HFF-Myc (cell line): ENCODE measurements at regions not wholly inside any gene's neighbourhood (a gene's known extent, or its start where the extent isn't known, plus 50 kb on each side); places are given as distances from the start of the nearest gene placed in this dataset.

Experiments
- DNase-seq: peaks from one replicate; pipeline ENCODE4 v3.0.0-alpha.2; 2011; ENCODE audit warnings: low read depth; ENCODE audit errors: extremely low read depth
- H3K4me3 ChIP-seq: replicated peaks from 2 replicates; pipeline ENCODE4 v1.5.1; 2011; ENCODE audit warnings: low read depth, mild to moderate bottlenecking, control low read depth, low read length
- CTCF ChIP-seq: IDR thresholded peaks from 2 replicates; pipeline ENCODE4 v1.5.1; 2012; ENCODE audit warnings: mild to moderate bottlenecking, low read depth, low read length, control low read depth; ENCODE audit errors: missing control alignments

GRCh38 chr5:123249446-123249845, 160.4 kb downstream of the PRDM6 start:
- TF ChIP-seq CTCF: no peak
- H3K4me3 ChIP-seq: no peak overlapping the region
- no peak for DNase-seq

- TF ChIP-seq CTCF: no peak
- no peak for DNase-seq
- H3K4me3 ChIP-seq: no peak overlapping the region
Observed at GRCh38 chr5:123245689-123246088, 156.6 kb downstream of the PRDM6 start.

- TF ChIP-seq CTCF: no peak
- H3K4me3 ChIP-seq: no peak overlapping the region
- DNase-seq: no peak
Observed at GRCh38 chr5:123244458-123244857, 155.4 kb downstream of the PRDM6 start.
